Spleen (tissue), 11 donors: ENCODE measurements at regions not wholly inside any gene's neighbourhood (a gene's known extent, or its start where the extent isn't known, plus 50 kb on each side); places are given as distances from the start of the nearest gene placed in this dataset.

Experiments used
- DNase-seq: peaks from one replicate; pipeline ENCODE4 v3.0.0-alpha.2; 2020
- H3K27ac ChIP-seq, 8 donors: fragments of 200-600 bp; sonication (generic) in 7 of 8; 1 replicate in 4 of 8; 2 replicates in 4 of 8; pipeline versions ENCODE4 v1.5.0 to v1.8.0; 2016 to 2021; ENCODE audit warnings: inconsistent platforms in 4 of 8, mild to moderate bottlenecking in 4 of 8, moderate library complexity in 1 of 8
- H3K27me3 ChIP-seq, 7 donors: fragments of 200-600 bp; sonication (generic) in 6 of 7; replicated peaks in 1 of 7; 1 replicate in 4 of 7; 2 replicates in 3 of 7; pipeline versions ENCODE4 v1.5.0 to v1.8.0; 2016 to 2021; ENCODE audit warnings: inconsistent platforms in 3 of 7, mild to moderate bottlenecking in 1 of 7
- H3K36me3 ChIP-seq, 6 donors: fragments of 200-600 bp; sonication (generic) in 5 of 6; 1 replicate in 4 of 6; 2 replicates in 2 of 6; pipeline versions ENCODE4 v1.5.0 to v1.8.0; 2016 to 2021; ENCODE audit warnings: inconsistent platforms in 2 of 6
- H3K4me1 ChIP-seq, 6 donors: fragments of 200-600 bp; sonication (generic) in 5 of 6; 1 replicate in 3 of 6; 2 replicates in 3 of 6; pipeline versions ENCODE4 v1.5.0 to v1.8.0; 2016 to 2021; ENCODE audit warnings: inconsistent platforms in 3 of 6
- H3K4me3 ChIP-seq, 8 donors: fragments of 200-600 bp; sonication (generic) in 7 of 8; 1 replicate in 4 of 8; 2 replicates in 4 of 8; pipeline versions ENCODE4 v1.5.0 to v1.8.0; 2016 to 2021; ENCODE audit warnings: inconsistent platforms in 4 of 8, mild to moderate bottlenecking in 4 of 8, moderate library complexity in 2 of 8
- H3K9me3 ChIP-seq, 8 donors: fragments of 200-600 bp; sonication (generic) in 7 of 8; 1 replicate in 4 of 8; 2 replicates in 4 of 8; pipeline versions ENCODE4 v1.5.0 to v1.8.0; 2016 to 2021; ENCODE audit warnings: inconsistent platforms in 4 of 8
- CTCF ChIP-seq, 11 experiments: fragments of 200-600 bp in 7 of 11; fragments of 450-650 bp in 4 of 11; sonication (generic) in 4 of 11; IDR thresholded peaks in 8 of 11; conservative IDR thresholded peaks in 3 of 11; 1 replicate in 7 of 11; 2 replicates in 4 of 11; pipeline versions ENCODE4 v1.4.0 to v1.8.0; 2016 to 2021; ENCODE audit warnings: antibody characterized with exemption in 11 of 11, inconsistent platforms in 4 of 11, mild to moderate bottlenecking in 1 of 11
- POLR2A ChIP-seq, 3 donors: fragments of 450-650 bp; IDR thresholded peaks; one replicate each; pipeline ENCODE4 v1.5.1; 2017; ENCODE audit warnings: antibody characterized with exemption in 3 of 3, mild to moderate bottlenecking in 1 of 3
- POLR2AphosphoS5 ChIP-seq, 3 donors: sonication (generic); formaldehyde crosslinking; IDR thresholded peaks; one replicate each; pipeline ENCODE4 v1.5.1; 2017; ENCODE audit warnings: antibody characterized with exemption in 3 of 3
- WGBS, 5 donors: extraction: QIAGEN DNeasy Blood & Tissue Kit in 3 of 5; methylation state at CpG; one replicate each; pipeline versions ENCODE4 v1.1.5 to v1.1.7; 2013 to 2018; 5-methylcytosine and 5-hydroxymethylcytosine counted together
- intact Hi-C: fragments of 100-400 bp; cut with DNase I; formaldehyde crosslinking; loops from one replicate; pipeline ENCODE4 v1.15.0; 2023; ENCODE audit warnings: low total_unique reads
- donor health status: healthy with polysubstance abuse.
- donor health status: DM: no; HTN: no; CAD: no; lungs with moderate emphysema.
- donor health status: DM: no; HTN: no; CAD: no.
- donor health status: Bipolar disorder and iron deficiency.
- donor health status: healthy.
- donor health status: DM: no; HTN: no; CAD: no.
- donor health status: DM: yes; HTN: yes; CAD: no.

- H3K4me1 ChIP-seq = peaks cover 0 to 28% (median 14%) of the 10 kb centered on the region in 6 donors
- H3K4me3 ChIP-seq = no peak overlapping the region
- no peaks in the 10 kb centered on the region for H3K36me3 ChIP-seq
- no peak for DNase-seq
- no peak for TF ChIP-seq CTCF (IDR thresholded peaks at IDR 0.05 in 8 of 11, conservative IDR thresholded peaks at IDR 0.05 in 3 of 11)
- whole genome bisulfite sequencing, 5 donors = 66 to 83% (median 68%) methylated on average over 1 of the region's 1 CpG
- peaks cover 0 to 60% (median 35%) of the 10 kb centered on the region in 7 donors for H3K27me3 ChIP-seq
- H3K9me3 ChIP-seq = peaks cover 0 to 5% (median 0%) of the 10 kb centered on the region in 8 donors
- intact Hi-C loops = no loop called here
- H3K27ac ChIP-seq = no peak overlapping the region
These were observed 254.9 kb downstream of the TJP1 start for GRCh38 chr15:29567336-29567735.

GRCh38 chr15:29566914-29567313 is 255.4 kb downstream of the TJP1 start:
- no peaks in the 10 kb centered on the region for H3K36me3 ChIP-seq
- no peak for DNase-seq
- no peak for TF ChIP-seq CTCF (IDR thresholded peaks at IDR 0.05 in 8 of 11, conservative IDR thresholded peaks at IDR 0.05 in 3 of 11)
- WGBS, 5 donors = 61 to 91% (median 81%) methylated on average over 3 of the region's 3 CpGs
- H3K27ac ChIP-seq = no peak overlapping the region
- H3K9me3 ChIP-seq = peaks cover 0 to 5% (median 0%) of the 10 kb centered on the region in 8 donors
- peaks cover 0 to 55% (median 31%) of the 10 kb centered on the region in 7 donors for H3K27me3 ChIP-seq
- intact Hi-C loops = no loop called here
- H3K4me1 ChIP-seq = peaks cover 0 to 25% (median 12%) of the 10 kb centered on the region in 6 donors
- no peak overlapping the region for H3K4me3 ChIP-seq

- Histone ChIP-seq H3K27me3 (peaks cover 0 to 38% (median 12%) of the 10 kb centered on the region in 7 donors), H3K9me3 (peaks cover 0 to 5% (median 0%) of the 10 kb centered on the region in 8 donors), H3K27ac (no peak overlapping the region), H3K4me3 (no peak overlapping the region), H3K4me1 (no peaks in the 10 kb centered on the region), H3K36me3 (no peaks in the 10 kb centered on the region)
- DNase-seq = no peak
- intact Hi-C loops = loop anchor here (2.0 kb wide), 1 partner anchor 16 kb away; no protein-coding TSS in a partner anchor
- TF ChIP-seq POLR2AphosphoS5 (IDR thresholded peaks at IDR 0.05) (no peak), POLR2A (IDR thresholded peaks at IDR 0.05) (no peak)
These were observed 259.2 kb downstream of the TJP1 start for GRCh38 chr15:29563112-29563511.

GRCh38 chr15:29560896-29561295 is 261.4 kb downstream of the TJP1 start:
- H3K27me3 ChIP-seq = peaks cover 0 to 21% (median 0%) of the 10 kb centered on the region in 7 donors
- 43 to 94% (median 86%) methylated on average over 2 of the region's 2 CpGs for WGBS, 5 donors
- no peak for TF ChIP-seq POLR2AphosphoS5 (IDR thresholded peaks at IDR 0.05)
- no peak for TF ChIP-seq CTCF (IDR thresholded peaks at IDR 0.05 in 8 of 11, conservative IDR thresholded peaks at IDR 0.05 in 3 of 11)
- TF ChIP-seq POLR2A (IDR thresholded peaks at IDR 0.05) = no peak
- no peaks in the 10 kb centered on the region for H3K4me1 ChIP-seq
- H3K36me3 ChIP-seq = no peaks in the 10 kb centered on the region
- no peak for DNase-seq
- no peak overlapping the region for H3K27ac ChIP-seq
- intact Hi-C loops = no loop called here
- no peak overlapping the region for H3K4me3 ChIP-seq
- peaks cover 0 to 5% (median 0%) of the 10 kb centered on the region in 8 donors for H3K9me3 ChIP-seq

- Histone ChIP-seq H3K36me3 (no peaks in the 10 kb centered on the region), H3K27me3 (peaks cover 0 to 17% (median 0%) of the 10 kb centered on the region in 7 donors), H3K4me1 (no peaks in the 10 kb centered on the region), H3K27ac (no peak overlapping the region), H3K9me3 (peaks cover 0 to 6% (median 0%) of the 10 kb centered on the region in 8 donors), H3K4me3 (no peak overlapping the region)
- intact Hi-C loops = no loop called here
- 85 to 92% (median 90%) methylated on average over 9 of the region's 9 CpGs for WGBS, 5 donors
- no peak for DNase-seq
- TF ChIP-seq CTCF (IDR thresholded peaks at IDR 0.05 in 8 of 11, conservative IDR thresholded peaks at IDR 0.05 in 3 of 11) = no peak
- no peak for TF ChIP-seq POLR2A (IDR thresholded peaks at IDR 0.05)
- TF ChIP-seq POLR2AphosphoS5 (IDR thresholded peaks at IDR 0.05) = no peak
These were observed 264.0 kb downstream of the TJP1 start for GRCh38 chr15:29558261-29558660.
